SJSA1 (cell line): ENCODE measurements at regions not wholly inside any gene's neighbourhood (a gene's known extent, or its start where the extent isn't known, plus 50 kb on each side); places are given as distances from the start of the nearest gene placed in this dataset.

Experiments
- DNase-seq, 2 experiments: peaks; one replicate each; pipeline ENCODE4 v3.0.0-alpha.2; 2015 to 2020; ENCODE audit warnings: low spot score in 2 of 2, low read depth in 1 of 2
- H3K27ac ChIP-seq: fragments of 250-450 bp; sonication (Bioruptor Pico); 2 replicates; pipeline ENCODE4 v1.5.1; 2020; ENCODE audit warnings: mild to moderate bottlenecking, moderate library complexity
- H3K27me3 ChIP-seq: fragments of 250-450 bp; sonication (Bioruptor Pico); replicated peaks from 2 replicates; pipeline ENCODE4 v1.5.1; 2020; ENCODE audit warnings: mild to moderate bottlenecking, moderate library complexity
- H3K36me3 ChIP-seq: fragments of 250-450 bp; sonication (Bioruptor Pico); 2 replicates; pipeline ENCODE4 v1.5.1; 2020; ENCODE audit warnings: mild to moderate bottlenecking
- H3K4me1 ChIP-seq: fragments of 250-450 bp; sonication (Bioruptor Pico); replicated peaks from 2 replicates; pipeline ENCODE4 v1.6.1; 2021; ENCODE audit warnings: mild to moderate bottlenecking
- H3K4me3 ChIP-seq: fragments of 250-450 bp; sonication (Bioruptor Pico); 2 replicates; pipeline ENCODE4 v1.5.1; 2020; ENCODE audit warnings: mild to moderate bottlenecking
- H3K9me3 ChIP-seq: fragments of 250-450 bp; sonication (Bioruptor Pico); replicated peaks from 2 replicates; pipeline ENCODE4 v1.5.1; 2020; ENCODE audit warnings: mild to moderate bottlenecking

GRCh38 chr2:790634-791245 is 113.5 kb upstream of the TMEM18 start:
- no peak for DNase-seq
- H3K27ac ChIP-seq, result no peak overlapping the region
- no peaks in the 10 kb centered on the region for H3K36me3 ChIP-seq
- H3K4me3 ChIP-seq, result no peak overlapping the region
- no peaks in the 10 kb centered on the region for H3K4me1 ChIP-seq
- H3K27me3 ChIP-seq, result no peaks in the 10 kb centered on the region
- H3K9me3 ChIP-seq, result no peaks in the 10 kb centered on the region

GRCh38 chr2:790081-790480 is 112.9 kb upstream of the TMEM18 start:
- no peaks in the 10 kb centered on the region for H3K9me3 ChIP-seq
- no peak overlapping the region for H3K27ac ChIP-seq
- DNase-seq, result no peak

GRCh38 chr2:789529-789928 is 112.3 kb upstream of the TMEM18 start:
- Histone ChIP-seq H3K9me3 (no peaks in the 10 kb centered on the region), H3K27ac (no peak overlapping the region), H3K36me3 (no peaks in the 10 kb centered on the region), H3K27me3 (no peaks in the 10 kb centered on the region), H3K4me3 (no peak overlapping the region), H3K4me1 (no peaks in the 10 kb centered on the region)
- no peak for DNase-seq

More at GRCh38 chr2:790081-790480, 112.9 kb upstream of the TMEM18 start:
- Histone ChIP-seq H3K27me3 (no peaks in the 10 kb centered on the region), H3K4me1 (no peaks in the 10 kb centered on the region), H3K36me3 (no peaks in the 10 kb centered on the region), H3K4me3 (no peak overlapping the region)

- H3K9me3 ChIP-seq, result no peaks in the 10 kb centered on the region
- DNase-seq, result no peak
- no peaks in the 10 kb centered on the region for H3K36me3 ChIP-seq
- H3K27ac ChIP-seq, result no peak overlapping the region
- no peaks in the 10 kb centered on the region for H3K27me3 ChIP-seq
- H3K4me1 ChIP-seq, result no peaks in the 10 kb centered on the region
- H3K4me3 ChIP-seq, result no peak overlapping the region
Measured at GRCh38 chr2:788227-789032, 111.2 kb upstream of the TMEM18 start.

GRCh38 chr2:784753-785152 is 107.5 kb upstream of the TMEM18 start:
- Histone ChIP-seq H3K36me3 (no peaks in the 10 kb centered on the region), H3K4me3 (no peak overlapping the region), H3K4me1 (no peaks in the 10 kb centered on the region), H3K27ac (no peak overlapping the region), H3K27me3 (no peaks in the 10 kb centered on the region), H3K9me3 (no peaks in the 10 kb centered on the region)
- DNase-seq, result no peak

GRCh38 chr2:780581-780980 is 103.4 kb upstream of the TMEM18 start:
- no peak overlapping the region for H3K4me3 ChIP-seq
- no peaks in the 10 kb centered on the region for H3K9me3 ChIP-seq
- no peaks in the 10 kb centered on the region for H3K27me3 ChIP-seq
- no peak overlapping the region for H3K27ac ChIP-seq
- DNase-seq, result no peak
- H3K36me3 ChIP-seq, result no peaks in the 10 kb centered on the region
- H3K4me1 ChIP-seq, result no peaks in the 10 kb centered on the region

GRCh38 chr2:780002-780401 is 102.8 kb upstream of the TMEM18 start:
- Histone ChIP-seq H3K9me3 (no peaks in the 10 kb centered on the region), H3K27me3 (no peaks in the 10 kb centered on the region), H3K4me1 (no peaks in the 10 kb centered on the region), H3K36me3 (no peaks in the 10 kb centered on the region), H3K4me3 (no peak overlapping the region), H3K27ac (no peak overlapping the region)
- DNase-seq, result no peak

- Histone ChIP-seq H3K9me3 (no peaks in the 10 kb centered on the region), H3K36me3 (no peaks in the 10 kb centered on the region), H3K27me3 (no peaks in the 10 kb centered on the region), H3K27ac (no peak overlapping the region), H3K4me1 (peaks cover 10% of the 10 kb centered on the region), H3K4me3 (no peak overlapping the region)
- no peak for DNase-seq
Measured at GRCh38 chr2:778731-779350, 101.6 kb upstream of the TMEM18 start.

GRCh38 chr2:777546-777945 is 100.3 kb upstream of the TMEM18 start:
- no peak overlapping the region for H3K4me3 ChIP-seq
- DNase-seq, result no peak
- H3K36me3 ChIP-seq, result no peaks in the 10 kb centered on the region
- no peaks in the 10 kb centered on the region for H3K9me3 ChIP-seq
- H3K4me1 ChIP-seq, result peaks cover 10% of the 10 kb centered on the region
- H3K27me3 ChIP-seq, result no peaks in the 10 kb centered on the region
- H3K27ac ChIP-seq, result no peak overlapping the region

GRCh38 chr2:777051-777450 is 99.8 kb upstream of the TMEM18 start:
- Histone ChIP-seq H3K36me3 (no peaks in the 10 kb centered on the region), H3K9me3 (no peaks in the 10 kb centered on the region), H3K4me3 (no peak overlapping the region), H3K4me1 (peaks cover 10% of the 10 kb centered on the region), H3K27me3 (no peaks in the 10 kb centered on the region), H3K27ac (no peak overlapping the region)
- DNase-seq, result no peak

- Histone ChIP-seq H3K4me1 (peaks cover 10% of the 10 kb centered on the region), H3K27me3 (no peaks in the 10 kb centered on the region), H3K27ac (no peak overlapping the region), H3K4me3 (no peak overlapping the region), H3K36me3 (no peaks in the 10 kb centered on the region), H3K9me3 (no peaks in the 10 kb centered on the region)
- no peak for DNase-seq
Measured at GRCh38 chr2:776487-776886, 99.3 kb upstream of the TMEM18 start.

GRCh38 chr2:776038-776437 is 98.8 kb upstream of the TMEM18 start:
- Histone ChIP-seq H3K27me3 (no peaks in the 10 kb centered on the region), H3K4me3 (no peak overlapping the region), H3K4me1 (peaks cover 10% of the 10 kb centered on the region), H3K36me3 (no peaks in the 10 kb centered on the region), H3K27ac (no peak overlapping the region), H3K9me3 (no peaks in the 10 kb centered on the region)
- no peak for DNase-seq

GRCh38 chr2:774436-774835 is 97.2 kb upstream of the TMEM18 start:
- Histone ChIP-seq H3K27ac (no peak overlapping the region), H3K4me3 (no peak overlapping the region), H3K9me3 (no peaks in the 10 kb centered on the region), H3K36me3 (no peaks in the 10 kb centered on the region), H3K27me3 (no peaks in the 10 kb centered on the region), H3K4me1 (peaks cover 22% of the 10 kb centered on the region)
- peak in 1 of 2 experiments; percentile 15 for DNase-seq
